SU-DHL-6 (cell line): ENCODE measurements at regions not wholly inside any gene's neighbourhood (a gene's known extent, or its start where the extent isn't known, plus 50 kb on each side); places are given as distances from the start of the nearest gene placed in this dataset.

ENCODE experiments used
- H2AFZ ChIP-seq: fragments of 200-600 bp; sonication (generic); 2 replicates; pipeline ENCODE4 v1.6.1; 2014; ENCODE audit warnings: low read depth, mild to moderate bottlenecking, moderate library complexity, mixed read lengths, antibody characterized with exemption, low read length; ENCODE audit not compliant: severe bottlenecking
- H3F3A ChIP-seq: fragments of 200-600 bp; shearing (Covaris generic); 2 replicates; pipeline ENCODE4 v1.6.0; 2016; ENCODE audit warnings: antibody characterized with exemption, mild to moderate bottlenecking; ENCODE audit not compliant: insufficient read depth
- H3K27ac ChIP-seq: fragments of 200-600 bp; sonication (generic); 2 replicates; pipeline ENCODE4 v1.5.1; 2016; ENCODE audit warnings: low read depth, mild to moderate bottlenecking, low read length, moderate library complexity, mixed read lengths
- H3K27me3 ChIP-seq: fragments of 200-600 bp; sonication (generic), shearing (Covaris generic); 2 replicates; pipeline ENCODE4 v1.6.0; 2014; ENCODE audit warnings: mild to moderate bottlenecking, low read length
- H3K36me3 ChIP-seq: fragments of 200-600 bp; sonication (generic); 2 replicates; pipeline ENCODE4 v1.6.1; 2014; ENCODE audit warnings: mild to moderate bottlenecking, low read length, mixed read lengths
- H3K4me2 ChIP-seq: fragments of 300-600, 200-600 bp; shearing (Covaris generic), sonication (generic); 2 replicates; pipeline ENCODE4 v1.6.0; 2014; ENCODE audit warnings: low read length, low read depth, mild to moderate bottlenecking; ENCODE audit not compliant: poor library complexity, severe bottlenecking
- H3K4me3 ChIP-seq: fragments of 200-600 bp; sonication (generic); 2 replicates; pipeline ENCODE4 v1.5.1; 2014; ENCODE audit warnings: antibody characterized with exemption, low read length, mild to moderate bottlenecking, mixed read lengths; ENCODE audit not compliant: insufficient read depth, poor library complexity, severe bottlenecking
- H3K79me2 ChIP-seq: fragments of 200-600 bp; sonication (generic); 2 replicates; pipeline ENCODE4 v1.6.1; 2014; ENCODE audit warnings: mild to moderate bottlenecking, low read length, moderate library complexity; ENCODE audit not compliant: insufficient read depth
- H3K9ac ChIP-seq: fragments of 200-600 bp; sonication (generic); 2 replicates; pipeline ENCODE4 v1.7.0; 2014; ENCODE audit warnings: mild to moderate bottlenecking, low read length
- H3K9me2 ChIP-seq: fragments of 200-600 bp; sonication (generic); replicated peaks from 2 replicates; pipeline ENCODE4 v1.6.1; 2014; ENCODE audit warnings: low read length; ENCODE audit not compliant: insufficient read depth
- H3K9me3 ChIP-seq: fragments of 200-600 bp; sonication (generic); 2 replicates; pipeline ENCODE4 v1.6.1; 2014; ENCODE audit warnings: low read length, mixed read lengths; ENCODE audit not compliant: insufficient read depth
- H4K20me1 ChIP-seq: fragments of 200-600 bp; sonication (generic); 2 replicates; pipeline ENCODE4 v1.6.1; 2014; ENCODE audit warnings: low read depth, mild to moderate bottlenecking, antibody characterized with exemption, low read length, moderate library complexity, mixed read lengths
- CTCF ChIP-seq: fragments of 200-600 bp; sonication (generic); IDR thresholded peaks from one replicate; pipeline ENCODE4 v1.5.1; 2017; ENCODE audit warnings: antibody characterized with exemption, mild to moderate bottlenecking, low read length, moderate library complexity; ENCODE audit not compliant: insufficient read depth, poor library complexity, severe bottlenecking
- EZH2phosphoT487 ChIP-seq: fragments of 200-600 bp; sonication (generic), shearing (Covaris generic); conservative IDR thresholded peaks from 2 replicates; pipeline ENCODE4 v1.6.1; 2018; ENCODE audit warnings: mild to moderate bottlenecking, antibody characterized with exemption, low read length, moderate library complexity, mixed read lengths

GRCh38 chrX:6667048-6667768 is 132.3 kb upstream of the VCX3A start:
- H3K4me3 ChIP-seq: no peak overlapping the region
- no peaks in the 10 kb centered on the region for H3K9me2 ChIP-seq
- H3K36me3 ChIP-seq: no peaks in the 10 kb centered on the region
- no peaks in the 10 kb centered on the region for H3F3A ChIP-seq
- no peaks in the 10 kb centered on the region for H3K27me3 ChIP-seq
- no peak overlapping the region for H3K9ac ChIP-seq
- no peaks in the 10 kb centered on the region for H3K79me2 ChIP-seq
- no peaks in the 10 kb centered on the region for H3K9me3 ChIP-seq
- no peaks in the 10 kb centered on the region for H4K20me1 ChIP-seq
- H3K27ac ChIP-seq: no peak overlapping the region
- peak overlapping the region; percentile 84 for H2AFZ ChIP-seq
- TF ChIP-seq CTCF: no peak
- no peak for TF ChIP-seq EZH2phosphoT487
- no peak overlapping the region for H3K4me2 ChIP-seq

GRCh38 chrX:6666624-6667023 is 131.7 kb upstream of the VCX3A start:
- no peaks in the 10 kb centered on the region for H3K9me2 ChIP-seq
- TF ChIP-seq CTCF: no peak
- no peak for TF ChIP-seq EZH2phosphoT487
- H3K27ac ChIP-seq: no peak overlapping the region
- no peaks in the 10 kb centered on the region for H3K9me3 ChIP-seq
- H2AFZ ChIP-seq: no peak overlapping the region
- no peaks in the 10 kb centered on the region for H3F3A ChIP-seq
- no peaks in the 10 kb centered on the region for H3K79me2 ChIP-seq
- no peak overlapping the region for H3K9ac ChIP-seq
- no peak overlapping the region for H3K4me3 ChIP-seq
- H3K36me3 ChIP-seq: no peaks in the 10 kb centered on the region
- H3K27me3 ChIP-seq: no peaks in the 10 kb centered on the region
- H4K20me1 ChIP-seq: no peaks in the 10 kb centered on the region
- no peak overlapping the region for H3K4me2 ChIP-seq

- Histone ChIP-seq H4K20me1 (no peaks in the 10 kb centered on the region), H2AFZ (no peak overlapping the region), H3K27me3 (no peaks in the 10 kb centered on the region), H3F3A (no peaks in the 10 kb centered on the region), H3K36me3 (no peaks in the 10 kb centered on the region), H3K27ac (no peak overlapping the region), H3K4me3 (no peak overlapping the region), H3K9ac (no peak overlapping the region), H3K4me2 (no peak overlapping the region), H3K9me2 (no peaks in the 10 kb centered on the region), H3K9me3 (no peaks in the 10 kb centered on the region), H3K79me2 (no peaks in the 10 kb centered on the region)
- no peak for TF ChIP-seq EZH2phosphoT487
- no peak for TF ChIP-seq CTCF
Observed at GRCh38 chrX:6661736-6662135, 126.8 kb upstream of the VCX3A start.
